GM13977 (cell line): ENCODE measurements at regions not wholly inside any gene's neighbourhood (a gene's known extent, or its start where the extent isn't known, plus 50 kb on each side); places are given as distances from the start of the nearest gene placed in this dataset.

Source experiments
- DNase-seq: peaks from one replicate; pipeline ENCODE4 v3.0.0; 2012; ENCODE audit warnings: low spot score
- CTCF ChIP-seq: IDR thresholded peaks from 2 replicates; pipeline ENCODE4 v1.5.1; 2012; ENCODE audit warnings: mild to moderate bottlenecking, control low read depth; ENCODE audit not compliant: insufficient read depth; ENCODE audit errors: extremely low read depth, missing control alignments
- in situ Hi-C: fragments of 300-500 bp; cut with MboI; formaldehyde crosslinking; loops from one replicate; pipeline ENCODE4 v1.12.0; 2022; ENCODE audit warnings: low sequenced_read_pairs, low pct_unique_long_range_greater_than_20kb, mixed read lengths, inconsistent platforms; ENCODE audit not compliant: unreplicated experiment

- no peak for TF ChIP-seq CTCF
- in situ Hi-C loops: no loop called here
- no peak for DNase-seq
These were observed 104.2 kb upstream of the SORBS2 start for GRCh38 chr4:185916231-185916630.

GRCh38 chr4:185916683-185917082, 104.7 kb upstream of the SORBS2 start:
- DNase-seq: no peak
- no peak for TF ChIP-seq CTCF
- in situ Hi-C loops: no loop called here

- in situ Hi-C loops: no loop called here
- TF ChIP-seq CTCF: no peak
These were observed 107.1 kb upstream of the SORBS2 start for GRCh38 chr4:185919107-185919506.

GRCh38 chr4:185920171-185920570, 108.2 kb upstream of the SORBS2 start:
- TF ChIP-seq CTCF: no peak
- in situ Hi-C loops: no loop called here
- DNase-seq: no peak

More at GRCh38 chr4:185919107-185919506, 107.1 kb upstream of the SORBS2 start:
- DNase-seq: no peak

- no peak for DNase-seq
- in situ Hi-C loops: no loop called here
- TF ChIP-seq CTCF: no peak
These were observed 108.8 kb upstream of the SORBS2 start for GRCh38 chr4:185920691-185921260.

GRCh38 chr4:185921583-185922555, 109.9 kb upstream of the SORBS2 start:
- no peak for TF ChIP-seq CTCF
- in situ Hi-C loops: no loop called here
- DNase-seq: no peak
